A673 (cell line): ENCODE measurements at regions not wholly inside any gene's neighbourhood (a gene's known extent, or its start where the extent isn't known, plus 50 kb on each side); places are given as distances from the start of the nearest gene placed in this dataset.
"Not testable (repeated sequence)": the region's sequence is repeated elsewhere in the genome, so short reads cannot be mapped to it uniquely, and the experiment has no call there.

Experiments
- BruUV-seq: library from RNA; stranded (reverse); fragments of 400-500 nt; replicated peaks from 2 replicates; lab custom pipeline; 2021; lab: Mats Ljungman, UMichigan
- CTCF ChIA-PET: fragments of 300-600 bp; sonication (Branson Sonifier 250); formaldehyde crosslinking; loops from one replicate; lab custom pipeline; 2022; ENCODE audit warnings: antibody characterized with exemption; lab: Charles Lee
- POLR2A ChIA-PET: fragments of 300-600 bp; sonication (Branson Sonifier 250); formaldehyde crosslinking; loops from one replicate; lab custom pipeline; 2022; ENCODE audit warnings: antibody characterized with exemption; ENCODE audit not compliant: low non-redundant PET; lab: Charles Lee
- DNase-seq: peaks from one replicate; pipeline ENCODE4 v3.0.0-alpha.2; 2015; ENCODE audit warnings: low spot score
- H3K27ac ChIP-seq: fragments of 200-600 bp; sonication (generic); 2 replicates; pipeline ENCODE4 v1.5.1; 2016; ENCODE audit warnings: mixed run types, low read depth, mild to moderate bottlenecking, mixed read lengths, antibody characterized with exemption, low read length; ENCODE audit not compliant: poor library complexity, severe bottlenecking
- H3K27me3 ChIP-seq: fragments of 200-600 bp; sonication (generic); replicated peaks from 2 replicates; pipeline ENCODE4 v1.6.1; 2017; ENCODE audit warnings: mixed run types, low read depth, mild to moderate bottlenecking, mixed read lengths, antibody characterized with exemption, low read length; ENCODE audit not compliant: insufficient read depth, poor library complexity
- H3K36me3 ChIP-seq: fragments of 200-600 bp; sonication (generic); 2 replicates; pipeline ENCODE4 v1.6.1; 2016; ENCODE audit warnings: mixed run types, mild to moderate bottlenecking, mixed read lengths, antibody characterized with exemption, low read length; ENCODE audit not compliant: insufficient read depth, poor library complexity, severe bottlenecking
- H3K4me1 ChIP-seq: fragments of 200-600 bp; sonication (generic); 2 replicates; pipeline ENCODE4 v1.6.1; 2017; ENCODE audit warnings: mixed run types, mild to moderate bottlenecking, mixed read lengths, antibody characterized with exemption, low read length; ENCODE audit not compliant: insufficient read depth, poor library complexity, severe bottlenecking
- H3K4me3 ChIP-seq: fragments of 200-600 bp; sonication (generic); 2 replicates; pipeline ENCODE4 v1.5.1; 2016; ENCODE audit warnings: low read depth, mixed run types, mild to moderate bottlenecking, mixed read lengths, low read length; ENCODE audit not compliant: poor library complexity, severe bottlenecking
- H3K9me3 ChIP-seq: fragments of 200-600 bp; sonication (generic); 2 replicates; pipeline ENCODE4 v1.6.1; 2016; ENCODE audit warnings: mixed run types, low read depth, mild to moderate bottlenecking, mixed read lengths, antibody characterized with exemption, low read length; ENCODE audit not compliant: poor library complexity, severe bottlenecking
- CTCF ChIP-seq: fragments of 300-800, 200-600 bp; sonication (generic); conservative IDR thresholded peaks from 2 replicates; pipeline ENCODE4 v1.5.1; 2017; ENCODE audit warnings: low read depth, mild to moderate bottlenecking, antibody characterized with exemption, low read length, moderate library complexity, mixed read lengths
- EZH2 ChIP-seq: fragments of 200-600 bp; sonication (generic); IDR thresholded peaks from 2 replicates; pipeline ENCODE4 v1.6.1; 2017; ENCODE audit warnings: borderline replicate concordance, low read depth, mild to moderate bottlenecking, mixed read lengths, antibody characterized with exemption, low read length; ENCODE audit not compliant: poor library complexity, severe bottlenecking
- intact Hi-C: fragments of 100-400 bp; cut with micrococcal nuclease; formaldehyde crosslinking; loops from one replicate; pipeline ENCODE4 v1.10.0; 2022; ENCODE audit not compliant: unreplicated experiment

- POLR2A ChIA-PET, result no interaction called here
- Histone ChIP-seq H3K9me3 (no peaks in the 10 kb centered on the region), H3K36me3 (no peaks in the 10 kb centered on the region), H3K4me1 (no peaks in the 10 kb centered on the region), H3K4me3 (no peak overlapping the region), H3K27ac (no peak overlapping the region), H3K27me3 (no peaks in the 10 kb centered on the region)
- TF ChIP-seq EZH2 (no peak), CTCF (no peak)
- intact Hi-C loops, result no loop called here
- CTCF ChIA-PET, result no interaction called here
- BruUV-seq, result no TSS peak
- DNase-seq, result no peak
Measured at GRCh38 chr3:56951366-56951765, 109.1 kb upstream of the SPATA12 start.

- H3K27me3 ChIP-seq, H3K36me3 ChIP-seq, H3K27ac ChIP-seq, CTCF ChIA-PET, BruUV-seq, DNase-seq, POLR2A ChIA-PET, H3K4me3 ChIP-seq, intact Hi-C loops, H3K9me3 ChIP-seq, H3K4me1 ChIP-seq: not testable (repeated sequence)
Measured at GRCh38 chr3:56945378-56945777, 115.1 kb upstream of the SPATA12 start.

- Histone ChIP-seq H3K9me3 (no peaks in the 10 kb centered on the region), H3K27ac (no peak overlapping the region), H3K27me3 (no peaks in the 10 kb centered on the region), H3K36me3 (no peaks in the 10 kb centered on the region), H3K4me1 (no peaks in the 10 kb centered on the region), H3K4me3 (no peak overlapping the region)
- no peak for DNase-seq
- ChIA-PET POLR2A (no interaction called here), CTCF (no interaction called here)
- intact Hi-C loops, result no loop called here
- BruUV-seq, result no TSS peak
- TF ChIP-seq CTCF (no peak), EZH2 (no peak)
Measured at GRCh38 chr3:56942523-56942922, 117.9 kb upstream of the SPATA12 start.

GRCh38 chr3:56940976-56941375 lies 119.5 kb upstream of the SPATA12 start:
- Histone ChIP-seq H3K27ac (no peak overlapping the region), H3K27me3 (no peaks in the 10 kb centered on the region), H3K4me3 (no peak overlapping the region), H3K36me3 (no peaks in the 10 kb centered on the region), H3K4me1 (no peaks in the 10 kb centered on the region), H3K9me3 (no peaks in the 10 kb centered on the region)
- no peak for TF ChIP-seq EZH2
- no peak for TF ChIP-seq CTCF
- POLR2A ChIA-PET, result no interaction called here
- intact Hi-C loops, result no loop called here
- DNase-seq, result no peak
- CTCF ChIA-PET, result no interaction called here
- no TSS peak for BruUV-seq
